ENCODE measurements at regions not wholly inside any gene's neighbourhood (a gene's known extent, or its start where the extent isn't known, plus 50 kb on each side); places are given as distances from the start of the nearest gene placed in this dataset.

GRCh38 chr15:57861815-57862586 is 155.5 kb downstream of the POLR2M start:
- DNase-seq (ENCODE audit: low read depth) = peak; percentile 26
- TF ChIP-seq CTCF (IDR thresholded peaks at IDR 0.05; ENCODE audit: control insufficient read depth, extremely low read depth, insufficient read depth) = no peak
- no peak overlapping the region for H3K4me3 ChIP-seq (ENCODE audit: low read depth, low read length)

- no peak for TF ChIP-seq CTCF (IDR thresholded peaks at IDR 0.05; ENCODE audit: control insufficient read depth, extremely low read depth, insufficient read depth)
- no peak overlapping the region for H3K4me3 ChIP-seq (ENCODE audit: low read depth, low read length)
- DNase-seq (ENCODE audit: low read depth) = no peak
These were observed 156.2 kb downstream of the POLR2M start for GRCh38 chr15:57862761-57863160.

- peak; percentile 41 for TF ChIP-seq CTCF (IDR thresholded peaks at IDR 0.05; ENCODE audit: control insufficient read depth, extremely low read depth, insufficient read depth)
- DNase-seq (ENCODE audit: low read depth) = no peak
- H3K4me3 ChIP-seq (ENCODE audit: low read depth, low read length) = no peak overlapping the region
These were observed 158.8 kb downstream of the POLR2M start for GRCh38 chr15:57865294-57865693.

GRCh38 chr15:57866149-57866736 is 159.7 kb downstream of the POLR2M start:
- DNase-seq (ENCODE audit: low read depth) = peak; percentile 17
- peak; percentile 78 for TF ChIP-seq CTCF (IDR thresholded peaks at IDR 0.05; ENCODE audit: control insufficient read depth, extremely low read depth, insufficient read depth)
- H3K4me3 ChIP-seq (ENCODE audit: low read depth, low read length) = no peak overlapping the region

GRCh38 chr15:57867970-57868798 is 161.7 kb downstream of the POLR2M start:
- H3K4me3 ChIP-seq (ENCODE audit: low read depth, low read length) = no peak overlapping the region
- no peak for DNase-seq (ENCODE audit: low read depth)
- TF ChIP-seq CTCF (IDR thresholded peaks at IDR 0.05; ENCODE audit: control insufficient read depth, extremely low read depth, insufficient read depth) = no peak

- no peak for DNase-seq (ENCODE audit: low read depth)
- no peak overlapping the region for H3K4me3 ChIP-seq (ENCODE audit: low read depth, low read length)
- TF ChIP-seq CTCF (IDR thresholded peaks at IDR 0.05; ENCODE audit: control insufficient read depth, extremely low read depth, insufficient read depth) = no peak
These were observed 164.2 kb downstream of the POLR2M start for GRCh38 chr15:57870667-57871066.
